GM12878 (cell line): ENCODE measurements at regions not wholly inside any gene's neighbourhood (a gene's known extent, or its start where the extent isn't known, plus 50 kb on each side); places are given as distances from the start of the nearest gene placed in this dataset.

ENCODE experiments used
- ATF7 ChIP-seq: fragments of 450-650 bp; IDR thresholded peaks from 2 replicates; pipeline ENCODE4 v1.6.1; 2016; ENCODE audit warnings: low read depth, mild to moderate bottlenecking
- BRCA1 ChIP-seq: IDR thresholded peaks from 2 replicates; pipeline ENCODE4 v1.6.1; 2011; ENCODE audit warnings: low read depth, low read length, improper control_type of control experiment
- JUNB ChIP-seq: IDR thresholded peaks from 2 replicates; pipeline ENCODE4 v1.6.1; 2016; ENCODE audit warnings: antibody characterized with exemption, mild to moderate bottlenecking
- KAT2A ChIP-seq: conservative IDR thresholded peaks from 2 replicates; pipeline ENCODE4 v1.6.1; 2011; ENCODE audit warnings: low read depth, low read length; ENCODE audit not compliant: control insufficient read depth
- POLR2A ChIP-seq: IDR thresholded peaks from 2 replicates; pipeline ENCODE4 v1.6.1; 2011; ENCODE audit warnings: low read depth, mild to moderate bottlenecking, low read length
- SIX5 ChIP-seq: IDR thresholded peaks from 2 replicates; pipeline ENCODE4 v1.6.1; 2011; ENCODE audit warnings: mild to moderate bottlenecking, low read depth, low read length, moderate library complexity; ENCODE audit not compliant: severe bottlenecking
- SREBF2 ChIP-seq: IDR thresholded peaks from 2 replicates; pipeline ENCODE4 v1.6.1; 2012; ENCODE audit warnings: mild to moderate bottlenecking, low read length
- YY1 ChIP-seq: IDR thresholded peaks from 2 replicates; pipeline ENCODE4 v1.6.1; 2011; ENCODE audit warnings: low read depth, mild to moderate bottlenecking, low read length
- TF ChIP-seq, protein P1 (sequence below), 3 experiments: IDR thresholded peaks in 2 of 3; conservative IDR thresholded peaks in 1 of 3; 2 replicates each; pipeline ENCODE4 v1.5.1; 2011; ENCODE audit warnings: low read depth in 3 of 3, low read length in 3 of 3, mild to moderate bottlenecking in 3 of 3, control low read depth in 2 of 3, moderate library complexity in 2 of 3, inconsistent platforms in 1 of 3, mixed read lengths in 1 of 3; ENCODE audit not compliant: control insufficient read depth in 2 of 3, insufficient read depth in 1 of 3; ENCODE audit errors: extremely low read depth in 1 of 3
- TF ChIP-seq, protein P2 (sequence below): IDR thresholded peaks from 2 replicates; pipeline ENCODE4 v1.6.1; 2012; ENCODE audit warnings: mild to moderate bottlenecking, low read depth, low read length

DNA sequence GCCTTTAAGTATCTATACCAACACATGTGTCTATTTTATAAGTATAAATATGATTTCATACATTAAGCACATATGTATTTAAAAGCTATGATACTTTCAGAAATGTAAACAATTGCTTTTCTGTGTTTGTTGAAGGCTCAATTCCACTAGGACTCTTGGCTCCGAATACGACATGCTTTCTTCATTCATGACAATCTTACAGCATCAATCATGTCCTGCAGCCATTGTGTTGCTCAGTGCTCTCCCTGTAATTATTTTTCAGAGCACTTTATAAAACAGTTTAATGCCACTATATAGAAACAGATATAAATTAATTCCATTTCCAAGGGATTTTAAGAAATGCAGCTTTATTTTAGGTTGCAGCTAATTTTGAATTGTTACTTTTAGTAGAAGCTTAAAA is 167.3 kb downstream of the TAF11L14 start:
- TF ChIP-seq, protein P1, sequence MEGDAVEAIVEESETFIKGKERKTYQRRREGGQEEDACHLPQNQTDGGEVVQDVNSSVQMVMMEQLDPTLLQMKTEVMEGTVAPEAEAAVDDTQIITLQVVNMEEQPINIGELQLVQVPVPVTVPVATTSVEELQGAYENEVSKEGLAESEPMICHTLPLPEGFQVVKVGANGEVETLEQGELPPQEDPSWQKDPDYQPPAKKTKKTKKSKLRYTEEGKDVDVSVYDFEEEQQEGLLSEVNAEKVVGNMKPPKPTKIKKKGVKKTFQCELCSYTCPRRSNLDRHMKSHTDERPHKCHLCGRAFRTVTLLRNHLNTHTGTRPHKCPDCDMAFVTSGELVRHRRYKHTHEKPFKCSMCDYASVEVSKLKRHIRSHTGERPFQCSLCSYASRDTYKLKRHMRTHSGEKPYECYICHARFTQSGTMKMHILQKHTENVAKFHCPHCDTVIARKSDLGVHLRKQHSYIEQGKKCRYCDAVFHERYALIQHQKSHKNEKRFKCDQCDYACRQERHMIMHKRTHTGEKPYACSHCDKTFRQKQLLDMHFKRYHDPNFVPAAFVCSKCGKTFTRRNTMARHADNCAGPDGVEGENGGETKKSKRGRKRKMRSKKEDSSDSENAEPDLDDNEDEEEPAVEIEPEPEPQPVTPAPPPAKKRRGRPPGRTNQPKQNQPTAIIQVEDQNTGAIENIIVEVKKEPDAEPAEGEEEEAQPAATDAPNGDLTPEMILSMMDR (IDR thresholded peaks at IDR 0.05 in 2 of 3, conservative IDR thresholded peaks at IDR 0.05 in 1 of 3; ENCODE audit: control insufficient read depth in 2 of 3, extremely low read depth in 1 of 3, insufficient read depth in 1 of 3, low read depth in 3 of 3, low read length in 3 of 3) = no peak
- TF ChIP-seq YY1 (no peak), POLR2A (no peak), JUNB (no peak), SIX5 (no peak), ATF7 (no peak), BRCA1 (no peak), KAT2A (no peak), SREBF2 (no peak)
- TF ChIP-seq, protein P2, sequence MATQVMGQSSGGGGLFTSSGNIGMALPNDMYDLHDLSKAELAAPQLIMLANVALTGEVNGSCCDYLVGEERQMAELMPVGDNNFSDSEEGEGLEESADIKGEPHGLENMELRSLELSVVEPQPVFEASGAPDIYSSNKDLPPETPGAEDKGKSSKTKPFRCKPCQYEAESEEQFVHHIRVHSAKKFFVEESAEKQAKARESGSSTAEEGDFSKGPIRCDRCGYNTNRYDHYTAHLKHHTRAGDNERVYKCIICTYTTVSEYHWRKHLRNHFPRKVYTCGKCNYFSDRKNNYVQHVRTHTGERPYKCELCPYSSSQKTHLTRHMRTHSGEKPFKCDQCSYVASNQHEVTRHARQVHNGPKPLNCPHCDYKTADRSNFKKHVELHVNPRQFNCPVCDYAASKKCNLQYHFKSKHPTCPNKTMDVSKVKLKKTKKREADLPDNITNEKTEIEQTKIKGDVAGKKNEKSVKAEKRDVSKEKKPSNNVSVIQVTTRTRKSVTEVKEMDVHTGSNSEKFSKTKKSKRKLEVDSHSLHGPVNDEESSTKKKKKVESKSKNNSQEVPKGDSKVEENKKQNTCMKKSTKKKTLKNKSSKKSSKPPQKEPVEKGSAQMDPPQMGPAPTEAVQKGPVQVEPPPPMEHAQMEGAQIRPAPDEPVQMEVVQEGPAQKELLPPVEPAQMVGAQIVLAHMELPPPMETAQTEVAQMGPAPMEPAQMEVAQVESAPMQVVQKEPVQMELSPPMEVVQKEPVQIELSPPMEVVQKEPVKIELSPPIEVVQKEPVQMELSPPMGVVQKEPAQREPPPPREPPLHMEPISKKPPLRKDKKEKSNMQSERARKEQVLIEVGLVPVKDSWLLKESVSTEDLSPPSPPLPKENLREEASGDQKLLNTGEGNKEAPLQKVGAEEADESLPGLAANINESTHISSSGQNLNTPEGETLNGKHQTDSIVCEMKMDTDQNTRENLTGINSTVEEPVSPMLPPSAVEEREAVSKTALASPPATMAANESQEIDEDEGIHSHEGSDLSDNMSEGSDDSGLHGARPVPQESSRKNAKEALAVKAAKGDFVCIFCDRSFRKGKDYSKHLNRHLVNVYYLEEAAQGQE = no peak
